Astrocyte of the hippocampus (primary cell): ENCODE measurements at regions not wholly inside any gene's neighbourhood (a gene's known extent, or its start where the extent isn't known, plus 50 kb on each side); places are given as distances from the start of the nearest gene placed in this dataset.

Source experiments
- DNase-seq: peaks from one replicate; pipeline ENCODE4 v3.0.0; 2011; ENCODE audit warnings: low read depth, low spot score

DNA sequence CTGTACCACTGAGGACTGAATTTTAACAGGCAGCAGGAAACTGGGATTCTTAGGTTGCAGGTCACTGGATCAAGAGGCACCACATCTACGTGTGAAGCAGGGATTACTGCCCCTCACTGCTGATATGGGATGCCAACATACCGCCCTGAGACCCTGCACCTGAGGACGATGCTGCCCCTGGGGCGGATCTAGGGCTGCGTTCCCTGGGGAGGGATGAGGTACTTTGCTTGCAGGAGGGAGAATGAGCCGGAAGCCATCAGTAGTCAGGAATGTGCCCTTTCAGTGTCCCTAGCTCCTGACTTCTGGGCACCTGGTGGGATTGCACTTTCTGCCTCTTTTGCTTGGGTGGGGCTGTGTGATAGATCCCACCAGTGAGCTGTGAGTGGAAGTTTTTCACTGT lies 122.8 kb downstream of the RPLP1 start:
- no peak for DNase-seq

DNA sequence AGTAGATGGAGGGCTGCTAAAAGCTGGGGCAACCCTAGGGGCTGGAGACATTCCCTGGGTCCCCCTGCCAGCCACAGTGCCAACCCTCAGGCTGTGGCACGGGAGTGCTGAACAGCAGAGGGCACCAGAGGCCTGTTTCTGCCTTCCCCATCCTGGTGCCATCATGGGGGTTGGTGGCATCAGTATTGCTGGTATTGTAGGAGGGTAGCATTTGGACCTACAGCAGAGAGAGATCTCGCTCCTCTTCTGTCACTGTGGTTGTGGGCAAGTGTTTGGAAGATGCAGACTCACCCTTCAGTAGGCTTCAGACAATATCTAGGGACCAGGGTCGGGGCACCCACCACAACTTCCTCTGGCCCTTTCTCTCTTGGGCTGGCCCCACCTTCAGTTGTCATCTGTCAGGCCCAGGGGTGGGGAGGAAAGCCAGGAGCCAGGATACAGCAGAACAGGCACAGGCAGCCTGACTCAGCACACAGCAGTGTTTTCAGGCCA lies 123.5 kb downstream of the RPLP1 start:
- DNase-seq = peak; percentile 84

DNA sequence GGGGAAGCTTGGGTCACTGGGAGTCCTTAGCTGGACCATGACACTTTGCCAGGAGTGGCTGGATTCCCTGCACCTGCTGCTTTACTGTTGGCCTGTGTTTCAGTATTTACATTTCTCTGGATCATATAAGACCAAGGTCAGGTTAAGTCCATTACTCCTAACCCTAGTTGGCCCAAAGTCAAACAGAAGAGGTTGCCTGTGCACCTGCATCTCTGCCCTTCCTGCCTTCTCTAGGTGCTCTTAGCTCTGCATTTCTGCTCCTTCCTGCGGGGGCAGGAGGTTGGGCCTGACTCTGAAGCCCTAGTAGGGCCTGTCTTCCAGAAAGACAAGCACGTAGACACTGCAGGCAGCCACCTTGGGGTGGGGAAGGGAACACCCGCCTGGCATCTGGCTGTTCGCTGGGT lies 124.3 kb downstream of the RPLP1 start:
- DNase-seq = no peak

DNA sequence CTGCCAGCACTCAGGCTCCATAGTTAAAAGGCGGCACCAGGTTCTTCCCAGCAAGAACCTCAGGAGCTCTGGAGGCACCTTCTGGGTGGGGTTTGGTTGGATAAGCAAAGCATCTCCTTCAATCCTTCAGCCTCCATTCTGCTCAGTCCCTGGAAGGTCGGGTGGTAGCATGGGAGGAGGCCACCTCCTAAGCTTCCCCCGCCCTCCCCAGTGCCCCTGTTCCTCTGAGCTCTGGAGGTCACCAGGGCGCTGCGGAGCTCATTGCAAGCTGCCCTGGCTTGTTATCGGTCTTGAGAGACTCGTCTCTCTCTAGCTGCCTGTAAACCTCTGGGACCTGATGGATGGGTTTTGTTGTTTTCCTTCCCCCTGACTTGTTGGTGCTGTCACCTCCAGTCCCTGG lies 124.8 kb downstream of the RPLP1 start:
- no peak for DNase-seq

DNA sequence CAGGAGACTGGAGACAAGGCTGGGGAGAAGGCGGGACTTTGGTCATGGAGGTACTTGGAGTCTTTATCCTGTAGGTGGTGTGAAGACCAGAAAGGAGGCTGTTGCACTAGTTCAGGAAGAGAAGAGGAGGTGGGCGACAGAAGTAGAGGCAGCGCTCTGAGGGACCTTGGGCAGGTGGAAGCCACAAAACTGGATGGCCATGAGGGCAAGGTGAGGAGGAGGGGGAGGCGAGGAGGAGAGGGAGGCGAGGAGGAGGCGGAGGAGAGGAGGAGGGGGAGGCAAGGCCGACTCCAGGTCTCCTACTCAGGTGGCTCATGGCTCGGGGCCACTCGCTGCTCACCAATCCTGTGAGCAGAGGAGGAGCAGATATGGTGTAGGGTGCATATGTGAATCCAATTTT lies 125.6 kb downstream of the RPLP1 start:
- no peak for DNase-seq

DNA sequence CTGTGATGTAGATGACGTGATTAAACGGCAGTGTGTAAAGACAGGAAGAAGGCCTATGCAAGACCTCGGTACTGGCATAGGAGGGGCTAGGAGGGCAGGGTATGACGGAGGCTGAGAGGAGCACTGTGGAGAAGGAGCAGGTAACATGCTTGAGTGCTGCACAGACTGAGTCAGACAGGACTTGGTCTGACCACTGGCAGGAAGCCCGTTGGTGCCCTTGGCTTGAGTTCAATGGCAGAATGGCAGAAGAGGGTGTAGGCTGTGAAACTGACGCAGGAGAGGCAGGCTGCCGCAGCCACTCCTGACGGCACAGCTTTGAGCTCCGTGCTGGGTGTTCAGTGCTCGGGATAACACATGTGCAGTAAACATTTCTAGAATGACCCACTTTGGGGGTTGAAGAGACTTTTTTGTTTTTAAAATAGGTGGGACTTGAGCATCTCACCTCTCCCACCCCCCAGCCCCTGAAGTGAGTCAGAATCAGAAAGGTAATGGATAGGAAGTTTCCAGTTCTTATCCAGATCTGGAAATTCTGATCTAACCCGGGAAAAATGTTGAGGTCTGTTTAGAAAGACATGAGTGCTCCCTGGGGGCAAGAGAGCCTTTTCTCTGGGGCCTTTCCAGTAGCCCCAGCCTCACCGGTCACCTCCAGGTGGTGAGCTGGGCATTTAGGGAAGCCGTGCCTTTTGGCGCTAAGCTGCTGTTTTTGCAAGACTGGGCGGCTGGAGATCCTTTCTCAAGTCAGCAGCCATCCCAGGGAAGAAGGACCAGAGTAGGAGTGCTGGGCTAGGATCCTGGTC lies 126.4 kb downstream of the RPLP1 start:
- DNase-seq = peak; percentile 79

DNA sequence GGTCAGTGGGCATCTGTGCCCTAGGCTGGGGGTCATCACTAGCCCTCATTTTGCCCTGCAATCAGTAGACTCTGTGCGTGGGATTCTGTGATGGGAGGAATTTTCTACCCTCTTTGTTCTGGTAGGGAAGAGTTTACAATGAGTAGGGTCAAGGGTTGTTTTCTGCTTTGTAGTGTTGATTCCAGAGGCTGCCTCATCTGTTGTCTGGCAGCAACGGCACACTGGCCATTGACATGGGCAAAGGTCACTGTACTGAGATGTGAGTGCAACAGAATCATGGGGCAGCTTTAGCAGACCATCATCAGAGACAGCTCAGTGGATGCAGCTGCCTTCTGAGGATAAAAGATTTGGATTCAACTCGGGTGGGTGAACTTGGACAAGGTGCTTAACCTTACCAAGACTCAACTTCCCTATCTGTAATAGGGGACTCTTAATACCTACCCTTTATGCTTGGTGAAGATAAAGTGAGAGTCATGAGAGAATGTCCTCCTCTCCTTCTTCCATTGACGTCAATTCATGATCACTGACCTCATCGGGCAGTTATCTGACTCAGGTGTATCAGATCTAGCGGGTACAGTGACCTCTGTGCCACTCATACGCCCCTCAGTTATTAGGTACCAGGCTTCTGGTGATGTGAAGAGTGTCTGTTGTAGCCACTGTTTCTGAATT lies 127.5 kb downstream of the RPLP1 start:
- DNase-seq = no peak

DNA sequence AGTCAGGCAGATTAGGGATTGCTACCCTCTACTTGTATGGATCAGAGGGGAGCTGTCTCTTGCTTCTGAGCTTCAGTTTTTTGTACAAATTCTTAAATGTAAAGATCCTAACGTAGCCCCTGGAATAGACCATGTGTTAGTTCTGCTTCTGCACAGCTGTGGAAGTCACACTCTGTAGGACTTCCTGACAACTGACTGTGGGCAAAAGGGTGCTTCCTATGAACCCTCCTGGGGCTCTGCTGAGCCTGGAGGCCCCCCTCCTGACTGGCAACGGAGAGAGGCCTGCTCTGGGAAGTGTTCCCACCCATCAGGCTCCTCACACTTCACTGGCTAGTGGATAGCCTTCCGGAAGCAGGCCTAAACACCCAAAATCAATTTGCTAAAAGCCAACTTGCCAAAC lies 131.0 kb downstream of the RPLP1 start:
- no peak for DNase-seq

DNA sequence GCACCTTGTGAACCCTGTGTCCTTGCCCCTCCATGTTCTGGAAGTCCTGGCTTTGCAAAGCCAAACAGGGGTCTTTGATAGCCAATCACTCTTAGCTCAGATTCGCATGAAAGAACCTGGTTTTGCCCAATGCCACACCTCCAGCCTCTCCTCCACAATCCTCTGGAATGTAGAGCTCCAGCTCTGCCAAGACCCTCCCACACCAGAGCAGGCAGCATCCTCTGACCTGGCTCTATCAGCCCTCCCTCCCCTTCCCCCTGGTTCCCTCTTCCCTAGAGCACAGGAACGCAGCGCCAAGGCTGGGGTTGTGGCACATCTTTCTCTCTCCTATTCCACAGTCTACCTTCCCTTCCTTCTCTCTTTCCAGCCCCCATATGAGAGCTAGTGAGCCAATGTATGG lies 133.3 kb downstream of the RPLP1 start:
- DNase-seq = peak; percentile 48

DNA sequence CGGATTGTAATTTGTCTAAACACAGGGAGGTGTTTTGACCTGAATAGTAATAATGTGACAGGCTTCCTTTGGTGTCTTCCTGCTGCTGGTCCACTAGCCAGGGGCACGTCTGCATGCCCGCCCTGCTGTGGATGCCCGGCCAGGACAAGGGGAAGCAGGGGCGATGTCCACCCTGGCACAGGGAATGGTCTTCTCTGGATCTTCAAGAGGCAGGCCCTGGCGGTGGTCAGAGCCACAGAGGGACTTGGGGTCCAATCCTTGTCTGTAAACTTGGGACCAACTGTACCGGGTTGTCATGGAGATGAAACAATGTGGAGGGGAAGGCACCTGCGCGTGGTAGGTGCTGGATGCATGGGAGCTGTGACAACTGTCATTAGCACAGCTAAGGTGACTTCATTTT lies 134.1 kb downstream of the RPLP1 start:
- no peak for DNase-seq

DNA sequence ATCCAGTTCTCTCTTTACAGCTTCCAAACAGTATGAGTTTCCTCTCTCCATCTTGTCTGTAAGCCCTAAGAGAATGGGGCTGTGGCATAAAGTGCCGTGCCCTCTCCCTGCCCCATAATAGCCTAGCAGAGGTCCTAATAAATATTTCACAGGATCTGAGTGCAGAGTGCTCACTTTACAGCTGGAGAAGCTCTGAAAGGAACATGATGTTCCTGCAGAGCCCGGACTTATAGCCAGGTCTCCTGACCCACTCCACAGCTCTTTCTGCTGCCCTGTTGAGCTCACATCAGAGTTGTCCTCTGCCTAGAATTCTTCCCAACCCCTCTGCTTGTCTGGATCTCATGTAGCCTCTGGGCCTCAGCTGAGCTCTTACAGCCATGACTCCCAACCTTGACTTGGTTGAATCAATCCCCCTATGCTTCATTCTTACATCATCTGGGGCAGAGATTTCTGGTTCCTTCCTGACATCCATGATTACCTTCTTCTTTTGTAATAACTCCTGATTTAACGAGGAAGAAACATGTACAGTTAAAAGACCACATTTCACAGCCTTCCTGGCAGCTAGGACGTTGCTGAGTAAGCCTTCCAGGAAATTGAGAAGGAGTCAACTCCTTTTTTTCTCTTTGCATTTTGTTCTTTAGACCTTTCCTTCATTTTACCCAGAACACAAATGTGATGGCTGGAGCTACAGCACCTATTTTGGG lies 135.3 kb downstream of the RPLP1 start:
- no peak for DNase-seq

DNA sequence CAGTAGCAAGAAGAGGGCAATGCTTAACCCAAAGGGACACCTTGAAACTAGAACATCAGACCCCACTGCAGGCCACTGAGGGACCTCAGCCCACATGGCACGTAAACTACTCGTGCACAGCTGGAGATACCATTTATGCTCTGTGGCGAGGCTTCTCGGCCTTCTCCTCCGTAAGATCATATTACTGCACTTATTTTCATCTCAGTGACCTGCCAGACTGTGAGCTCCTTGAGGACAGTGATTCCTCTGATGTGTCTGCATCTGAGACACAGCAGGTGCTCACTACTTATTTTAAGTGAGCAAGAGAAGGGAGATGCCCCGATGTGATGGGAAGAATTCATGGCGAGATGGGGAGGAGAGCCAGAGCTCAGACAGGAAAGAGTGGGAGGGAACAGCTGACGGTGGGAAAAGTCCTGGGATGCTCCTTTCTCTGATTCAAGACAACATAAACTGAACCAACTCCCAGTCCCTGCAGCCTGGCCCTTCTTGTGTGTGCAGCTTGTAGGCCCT lies 137.6 kb downstream of the RPLP1 start:
- DNase-seq = no peak

DNA sequence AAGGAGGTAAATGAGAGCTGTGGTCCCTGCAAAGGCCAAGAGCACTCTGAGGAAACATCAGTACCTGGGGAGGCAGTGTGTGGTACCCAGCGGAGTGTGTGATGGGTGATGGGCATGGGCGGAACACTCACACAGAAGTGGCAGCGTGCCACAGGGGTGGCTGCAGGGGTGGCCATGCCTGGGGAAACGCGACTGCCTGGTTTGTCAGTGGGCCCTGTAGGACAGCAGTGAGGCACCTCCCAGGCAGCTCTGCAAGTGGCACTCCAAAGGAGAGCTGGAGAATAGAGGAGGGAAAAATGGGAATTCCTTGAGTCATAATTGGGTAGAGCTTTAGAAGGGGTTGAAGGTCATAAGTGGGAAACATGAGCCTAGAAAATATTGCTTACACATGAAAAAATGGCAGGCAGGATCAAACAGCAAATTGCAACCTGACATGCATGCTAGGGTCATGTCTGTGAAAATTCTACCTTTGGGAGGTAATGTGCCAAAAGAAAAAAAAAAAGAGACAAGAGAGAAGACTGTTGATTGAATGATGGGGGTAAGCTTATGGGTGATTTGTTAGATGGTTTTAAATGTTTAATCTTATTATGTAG lies 138.4 kb downstream of the RPLP1 start:
- no peak for DNase-seq

DNA sequence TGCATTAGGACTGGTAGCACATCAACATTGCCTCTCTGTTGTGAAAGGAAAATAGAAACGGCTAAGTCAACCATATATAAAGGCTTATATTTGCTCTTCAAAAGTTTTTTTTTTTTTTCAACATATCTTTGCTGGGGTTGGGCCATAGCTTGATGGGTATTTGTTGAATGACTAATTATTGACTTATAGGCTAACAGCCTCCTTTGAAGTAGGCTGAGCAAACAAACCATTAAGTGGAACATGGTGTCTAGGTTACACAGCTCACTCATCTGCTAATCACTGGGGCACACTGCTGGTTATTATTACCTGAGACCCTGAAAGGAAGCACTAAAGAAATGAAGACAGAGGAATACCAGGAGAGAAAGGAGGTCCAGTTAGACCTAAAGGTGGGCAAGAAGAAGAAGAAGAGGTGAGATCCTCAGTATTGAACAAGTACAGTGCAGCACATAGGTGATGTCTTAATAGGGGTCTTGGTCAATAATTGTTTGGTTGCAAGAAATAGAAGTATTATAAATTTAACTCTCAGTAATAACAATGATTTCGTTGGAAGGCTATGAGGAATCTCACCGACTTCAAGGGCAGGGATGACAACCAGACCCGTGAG lies 139.4 kb downstream of the RPLP1 start:
- DNase-seq = no peak

DNA sequence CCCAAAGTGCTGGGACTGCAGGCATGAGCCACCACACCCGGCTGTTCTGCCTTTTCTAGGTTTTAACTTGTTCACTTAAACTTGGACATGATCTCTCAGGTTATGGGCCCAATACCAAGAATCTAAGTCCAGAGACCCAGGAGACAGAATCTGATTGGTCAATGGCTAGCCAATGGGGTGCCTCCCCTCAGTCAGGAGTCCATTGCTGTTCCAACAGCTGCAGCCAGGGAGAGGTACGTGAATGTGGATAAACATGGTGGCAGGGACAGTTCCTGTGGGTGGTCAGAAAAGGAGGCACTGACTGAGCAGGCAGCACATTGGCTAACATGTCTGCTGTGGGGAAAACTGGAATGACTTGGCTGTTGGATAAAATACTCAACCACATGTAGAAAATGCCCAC lies 140.3 kb downstream of the RPLP1 start:
- DNase-seq = no peak

DNA sequence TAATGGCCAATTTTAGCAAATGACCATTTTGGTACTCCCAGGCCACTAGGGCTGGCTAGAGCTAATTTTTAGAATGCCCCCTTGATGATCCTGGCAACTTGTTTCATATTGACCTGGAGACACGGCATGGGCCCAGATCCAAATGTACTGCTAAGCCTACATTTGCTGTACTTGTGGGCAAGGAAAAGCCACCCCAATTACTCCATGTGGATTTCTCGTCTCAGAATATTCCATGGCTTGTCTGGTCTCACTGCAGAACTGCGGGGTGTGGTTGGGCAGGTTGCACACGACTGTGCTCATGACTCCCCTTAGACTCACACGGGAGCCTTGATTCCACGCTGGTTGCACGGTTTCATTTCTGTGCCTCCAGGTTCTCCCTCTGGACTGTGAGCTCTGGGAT lies 140.9 kb downstream of the RPLP1 start:
- no peak for DNase-seq

DNA sequence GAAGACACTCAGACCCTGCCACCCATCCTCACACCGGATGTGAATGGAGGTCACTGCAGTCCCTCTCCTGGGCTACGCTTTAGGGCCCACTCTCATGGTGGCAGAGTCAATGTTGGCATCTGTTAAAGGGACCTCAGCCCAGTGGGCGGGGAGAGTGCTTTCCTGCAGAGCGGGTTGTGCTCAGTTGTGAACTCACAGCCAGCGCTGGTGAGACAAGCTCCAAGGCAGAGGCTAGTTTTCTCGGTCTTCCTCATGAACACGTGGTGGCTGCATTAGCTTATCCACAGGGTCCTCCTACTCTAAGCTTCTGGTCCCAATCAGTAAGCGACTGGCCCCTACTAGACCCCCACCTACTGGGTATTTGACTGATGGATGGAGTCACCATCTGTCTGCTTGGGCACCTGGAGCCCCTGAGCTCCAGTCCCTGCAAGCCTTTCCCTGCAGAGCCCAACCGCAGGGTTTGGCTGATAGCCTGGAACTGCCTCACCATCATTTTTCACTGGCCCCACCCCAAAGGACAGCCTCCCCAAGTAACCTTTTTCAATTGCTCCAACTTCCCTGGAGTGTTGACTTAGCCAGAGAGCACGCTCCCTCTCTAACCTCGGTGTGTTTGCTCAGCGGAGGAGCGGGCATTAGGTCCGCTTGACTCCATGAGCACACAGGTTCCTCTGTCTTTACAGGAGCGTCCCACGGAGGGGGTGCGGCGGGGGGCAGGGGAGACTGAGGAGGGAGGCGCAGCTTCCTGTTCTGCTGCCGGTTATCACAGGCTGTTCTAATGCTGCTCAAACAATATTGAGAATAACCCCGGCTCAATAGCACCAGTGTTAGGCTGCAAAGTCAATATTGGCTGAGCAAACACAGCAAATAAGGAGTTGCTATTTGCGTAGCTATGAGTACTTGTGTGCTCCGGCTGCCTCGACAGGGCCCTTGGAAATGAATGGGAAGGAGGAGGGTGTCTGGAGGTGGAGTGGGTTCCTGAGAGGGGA lies 141.7 kb downstream of the RPLP1 start:
- DNase-seq = peak; percentile 94

DNA sequence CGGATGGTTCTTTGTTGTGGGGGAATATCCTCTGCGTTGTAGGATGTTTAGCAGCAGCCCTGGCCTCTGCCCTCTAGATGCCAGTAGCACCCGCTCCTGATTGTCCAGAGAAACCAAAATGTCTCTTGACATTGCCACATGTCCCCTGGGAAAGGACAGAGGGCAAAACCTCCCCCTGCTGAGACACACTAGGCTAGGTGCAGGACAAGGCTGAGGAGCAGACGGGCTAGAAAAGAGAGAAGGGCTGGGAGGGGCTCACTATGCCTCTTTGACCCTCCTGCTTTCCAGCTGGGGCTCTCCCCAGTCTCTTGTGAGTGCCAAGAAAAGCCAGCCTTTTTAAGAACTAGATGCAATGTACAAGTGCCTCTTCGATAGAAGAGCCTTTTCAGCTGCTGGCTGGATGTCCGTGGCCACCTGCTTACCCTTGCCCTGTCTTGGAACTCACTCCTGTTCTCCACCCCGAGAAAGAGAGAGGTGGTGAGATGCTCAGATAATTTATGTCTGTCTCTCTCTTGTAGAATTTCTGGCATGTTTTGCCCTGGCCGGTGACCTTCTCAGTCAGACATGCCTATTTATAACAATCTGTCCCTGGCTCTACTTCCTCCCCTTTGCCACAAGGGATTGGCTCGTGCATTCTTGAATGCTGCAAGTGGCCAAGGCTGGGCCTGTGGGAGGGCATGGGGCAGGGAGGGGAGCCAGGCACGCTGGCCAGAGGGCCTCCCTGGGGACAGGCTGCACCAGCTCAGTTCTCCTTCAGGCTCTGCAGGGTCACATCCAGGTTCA lies 142.6 kb downstream of the RPLP1 start:
- DNase-seq = peak; percentile 57

DNA sequence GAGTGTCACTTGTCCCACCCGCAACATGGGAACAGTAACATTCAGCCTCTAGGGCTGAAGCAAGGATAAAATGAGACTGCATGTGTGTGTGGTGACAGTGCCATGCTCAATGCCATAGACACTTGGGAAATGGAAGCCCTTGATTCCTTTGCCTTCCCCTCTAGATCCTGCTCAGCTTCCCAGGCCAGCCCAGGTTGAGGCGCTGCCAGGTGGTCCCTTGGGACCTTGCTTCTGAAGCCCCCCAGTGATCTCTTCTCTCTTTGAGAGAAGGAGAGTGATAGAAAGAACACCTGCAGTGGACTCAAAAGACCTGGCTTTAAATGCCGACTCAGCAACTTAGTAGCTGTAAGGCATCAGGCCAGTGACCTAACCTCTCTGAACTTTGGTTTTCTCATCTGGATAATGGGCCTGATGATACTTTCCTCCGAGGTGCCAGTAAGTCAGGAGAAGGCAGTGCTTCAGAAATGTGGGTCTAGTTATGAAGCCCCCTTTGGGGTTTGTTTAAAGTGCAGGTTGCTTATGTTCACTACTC lies 144.5 kb downstream of the RPLP1 start:
- DNase-seq = no peak
